GM12875 (cell line): ENCODE measurements at regions not wholly inside any gene's neighbourhood (a gene's known extent, or its start where the extent isn't known, plus 50 kb on each side); places are given as distances from the start of the nearest gene placed in this dataset.
"Not testable (repeated sequence)": the region's sequence is repeated elsewhere in the genome, so short reads cannot be mapped to it uniquely, and the experiment has no call there.

Experiments
- H3K4me3 ChIP-seq: one replicate; pipeline ENCODE4 v1.5.1; 2011; ENCODE audit warnings: low read depth, low read length, control low read depth
- TF ChIP-seq, protein P1 (sequence below): IDR thresholded peaks from 2 replicates; pipeline ENCODE4 v1.5.1; 2011; ENCODE audit warnings: low read depth, mild to moderate bottlenecking, control low read depth, inconsistent platforms, low read length, moderate library complexity, borderline replicate concordance; ENCODE audit not compliant: insufficient read depth

DNA sequence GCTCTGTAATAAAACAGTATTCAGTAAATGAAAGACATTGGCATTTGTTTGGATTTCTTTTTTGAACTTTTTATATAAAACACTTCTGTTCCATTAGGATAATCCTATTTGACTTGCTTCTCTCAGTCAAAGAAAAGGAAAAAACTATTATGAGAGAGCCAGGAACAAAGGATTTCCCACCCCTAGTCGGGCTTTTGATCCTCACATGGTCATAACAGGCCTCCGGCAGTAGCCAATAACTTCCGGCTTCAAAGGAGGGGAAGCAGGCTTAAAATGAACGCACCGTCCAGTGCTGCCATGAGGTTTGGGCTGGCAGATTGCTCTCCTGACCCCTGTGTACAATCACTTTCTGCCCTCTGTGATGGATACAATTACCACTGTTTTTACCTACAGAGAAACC is 209.3 kb downstream of the ZNF608 start:
- H3K4me3 ChIP-seq: no peak overlapping the region
- TF ChIP-seq, protein P1, sequence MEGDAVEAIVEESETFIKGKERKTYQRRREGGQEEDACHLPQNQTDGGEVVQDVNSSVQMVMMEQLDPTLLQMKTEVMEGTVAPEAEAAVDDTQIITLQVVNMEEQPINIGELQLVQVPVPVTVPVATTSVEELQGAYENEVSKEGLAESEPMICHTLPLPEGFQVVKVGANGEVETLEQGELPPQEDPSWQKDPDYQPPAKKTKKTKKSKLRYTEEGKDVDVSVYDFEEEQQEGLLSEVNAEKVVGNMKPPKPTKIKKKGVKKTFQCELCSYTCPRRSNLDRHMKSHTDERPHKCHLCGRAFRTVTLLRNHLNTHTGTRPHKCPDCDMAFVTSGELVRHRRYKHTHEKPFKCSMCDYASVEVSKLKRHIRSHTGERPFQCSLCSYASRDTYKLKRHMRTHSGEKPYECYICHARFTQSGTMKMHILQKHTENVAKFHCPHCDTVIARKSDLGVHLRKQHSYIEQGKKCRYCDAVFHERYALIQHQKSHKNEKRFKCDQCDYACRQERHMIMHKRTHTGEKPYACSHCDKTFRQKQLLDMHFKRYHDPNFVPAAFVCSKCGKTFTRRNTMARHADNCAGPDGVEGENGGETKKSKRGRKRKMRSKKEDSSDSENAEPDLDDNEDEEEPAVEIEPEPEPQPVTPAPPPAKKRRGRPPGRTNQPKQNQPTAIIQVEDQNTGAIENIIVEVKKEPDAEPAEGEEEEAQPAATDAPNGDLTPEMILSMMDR: no peak

DNA sequence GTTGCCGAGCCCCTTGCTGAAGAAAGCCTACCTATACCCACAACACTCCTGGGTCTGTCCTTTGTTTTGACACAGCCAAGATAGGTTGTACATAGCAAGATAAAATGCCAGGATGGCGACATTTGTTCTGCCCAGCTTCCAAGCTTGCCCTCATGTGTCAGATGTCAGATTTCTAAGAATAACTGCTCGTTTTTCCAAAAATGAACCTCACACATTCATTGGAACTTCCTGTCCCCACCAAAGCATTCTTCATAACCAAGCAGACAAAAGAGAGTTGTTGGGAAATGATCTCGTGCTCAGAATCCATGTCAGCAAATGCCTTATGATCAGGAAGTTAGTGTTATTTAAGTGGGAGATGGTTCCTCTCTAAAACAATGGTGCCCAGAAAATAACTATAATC is 210.1 kb downstream of the ZNF608 start:
- no peak overlapping the region for H3K4me3 ChIP-seq
- TF ChIP-seq, protein P1: no peak

DNA sequence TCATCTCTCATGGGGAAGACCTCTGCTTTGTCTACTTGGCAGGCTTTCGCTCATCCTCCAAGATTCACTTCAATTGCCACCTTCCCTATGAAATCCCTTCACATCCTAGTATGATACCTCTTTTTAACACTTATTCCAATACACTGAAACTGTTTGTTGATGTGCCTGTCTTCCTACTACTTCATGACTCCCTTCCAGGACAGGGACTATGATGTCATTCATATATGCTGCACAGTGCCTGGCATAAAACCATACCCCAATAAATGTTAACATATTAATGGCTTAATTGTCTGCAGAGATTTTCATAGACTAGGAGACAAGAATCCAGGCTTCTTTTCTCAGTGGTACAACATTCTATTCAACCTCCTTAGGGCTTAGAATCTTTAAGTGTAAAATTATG is 215.5 kb downstream of the ZNF608 start:
- TF ChIP-seq, protein P1: no peak
- H3K4me3 ChIP-seq: no peak overlapping the region

DNA sequence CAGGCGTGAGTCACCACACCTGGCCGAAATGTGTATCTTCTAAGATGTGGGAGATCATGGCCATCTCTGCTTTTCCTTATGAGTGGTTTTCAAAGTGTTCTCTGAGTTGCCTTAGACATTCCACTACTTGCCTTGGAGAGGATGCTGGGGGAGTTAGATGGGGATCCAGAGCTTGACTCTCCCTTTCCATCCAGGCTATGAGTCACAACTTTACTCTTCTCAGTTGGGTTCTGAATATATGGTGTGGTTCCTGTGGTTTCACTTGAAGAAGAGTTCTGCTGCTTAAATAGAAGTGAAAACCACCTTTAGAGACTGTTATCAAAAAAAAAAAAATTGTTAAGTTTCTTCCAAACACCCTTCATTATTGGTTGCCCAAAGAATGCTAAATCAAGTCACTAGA is 217.6 kb downstream of the ZNF608 start:
- no peak overlapping the region for H3K4me3 ChIP-seq
- TF ChIP-seq, protein P1: no peak

DNA sequence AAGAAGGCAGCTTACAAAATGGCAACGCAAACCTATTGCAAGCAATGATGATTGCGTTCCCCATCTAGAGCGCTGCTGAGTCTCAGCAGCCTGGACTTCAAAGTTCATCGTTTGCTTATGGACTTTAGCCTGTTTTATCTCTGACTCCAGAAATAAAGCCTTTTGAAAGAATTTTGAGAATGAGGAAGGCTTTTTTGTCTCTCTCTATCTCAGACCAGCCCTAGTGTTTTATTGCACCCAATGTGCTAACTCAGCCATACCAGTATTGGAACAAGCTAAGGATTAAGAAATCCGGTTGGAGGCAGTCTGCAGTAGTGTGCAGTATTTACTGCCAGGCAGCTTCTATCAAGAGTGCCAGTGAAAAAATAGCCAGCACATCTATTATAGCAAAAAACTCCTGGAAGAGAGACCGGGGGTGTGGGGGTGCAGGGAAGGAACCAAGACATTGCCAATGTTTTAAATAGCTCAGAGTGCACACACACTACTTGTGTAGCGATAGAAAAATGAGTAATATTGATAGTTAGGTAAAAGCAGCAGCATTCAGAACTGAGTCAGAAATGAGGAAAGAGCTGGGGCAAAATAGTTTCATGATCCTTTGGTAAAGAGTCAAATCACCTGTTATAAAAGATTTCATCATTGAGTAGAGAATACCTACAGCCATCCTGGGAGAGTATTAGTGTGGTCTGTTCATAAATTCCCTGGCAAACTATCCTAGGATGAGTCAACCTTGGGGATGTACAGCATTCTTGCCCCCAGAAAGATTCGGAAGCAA is 219.0 kb downstream of the ZNF608 start:
- TF ChIP-seq, protein P1: no peak
- no peak overlapping the region for H3K4me3 ChIP-seq

DNA sequence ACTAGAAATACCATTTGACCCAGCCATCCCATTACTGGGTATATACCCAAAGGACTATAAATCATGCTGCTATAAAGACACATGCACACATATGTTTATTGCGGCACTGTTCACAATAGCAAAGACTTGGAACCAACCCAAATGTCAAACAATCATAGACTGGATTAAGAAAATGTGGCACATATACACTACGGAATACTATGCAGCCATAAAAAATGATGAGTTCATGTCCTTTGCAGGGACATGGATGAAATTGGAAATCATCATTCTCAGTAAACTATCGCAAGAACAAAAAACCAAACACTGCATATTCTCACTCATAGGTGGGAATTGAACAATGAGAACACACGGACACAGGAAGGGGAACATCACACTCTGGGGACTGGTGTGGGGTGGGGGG is 220.4 kb downstream of the ZNF608 start:
- H3K4me3 ChIP-seq: not testable (repeated sequence)

DNA sequence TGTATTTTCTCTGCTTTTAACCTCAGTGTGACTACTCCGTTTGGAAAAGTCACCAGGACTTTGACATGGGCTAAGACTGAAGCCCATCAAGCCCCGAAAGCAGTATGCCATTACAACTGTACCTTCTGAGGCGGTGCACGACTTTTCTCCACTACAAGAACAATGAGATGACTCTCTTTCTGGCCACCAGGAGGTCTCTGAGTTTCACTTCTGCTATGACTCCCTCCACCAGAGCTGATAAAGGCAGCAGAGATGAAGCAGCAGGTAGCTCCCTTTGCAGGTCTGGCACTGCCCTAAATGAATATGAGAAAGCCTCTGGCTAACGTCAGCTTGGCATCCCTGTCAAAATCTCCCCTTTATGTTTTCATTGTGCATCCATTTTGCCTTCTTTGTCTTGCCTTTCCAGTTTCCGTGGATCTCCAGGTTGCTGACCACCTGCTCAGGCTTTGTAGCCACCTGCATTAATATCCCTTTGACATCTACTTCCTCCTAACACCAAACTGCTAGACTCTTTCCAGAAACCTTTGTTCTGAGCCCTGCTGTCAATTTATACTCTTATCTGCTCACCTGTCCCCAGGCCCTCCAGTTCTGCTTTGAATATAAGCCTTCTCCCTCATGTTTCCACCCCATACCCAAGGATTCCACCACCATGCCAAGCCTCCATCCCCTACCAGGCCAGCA is 221.7 kb downstream of the ZNF608 start:
- TF ChIP-seq, protein P1: peak; percentile 58; the same call in 1 of the 2 replicates

More for the DNA sequence above, 221.7 kb downstream of the ZNF608 start:
- no peak overlapping the region for H3K4me3 ChIP-seq
